ENCODE measurements at regions not wholly inside any gene's neighbourhood (a gene's known extent, or its start where the extent isn't known, plus 50 kb on each side); places are given as distances from the start of the nearest gene placed in this dataset.

DNA sequence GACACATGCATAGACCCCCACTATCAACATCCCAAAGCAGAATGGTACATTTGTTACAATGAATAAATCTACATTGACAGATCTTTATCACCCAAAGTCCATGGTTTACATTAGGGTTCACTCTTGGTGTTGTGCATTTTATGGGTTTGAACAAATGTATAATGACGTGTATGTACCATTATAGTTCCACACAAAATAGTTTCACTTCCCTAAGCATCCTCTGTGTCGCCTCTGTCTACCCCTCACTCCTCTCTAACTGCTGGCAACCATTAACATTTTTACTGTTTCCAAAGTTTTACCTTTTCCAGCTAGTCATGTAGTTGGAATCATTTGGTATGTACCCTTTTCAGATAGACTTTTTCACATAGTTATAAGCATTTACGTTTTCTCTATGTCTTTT, 69.5 kb upstream of the LMO3 start:
- no peaks in the 10 kb centered on the region for H3K4me1 ChIP-seq
- H3K9me3 ChIP-seq: no peaks in the 10 kb centered on the region
- intact Hi-C loops (cut with DNase I; ENCODE audit: low total_unique reads): no loop called here
- no peak for DNase-seq
- WGBS, 5 donors: 43 to 50% (median 46%) methylated on average over 2 to 3 of the region's 3 CpGs
- no peak overlapping the region for H3K4me3 ChIP-seq
- H3K27me3 ChIP-seq (replicated peaks in 1 of 7): no peaks in the 10 kb centered on the region
- H3K36me3 ChIP-seq: no peaks in the 10 kb centered on the region
- TF ChIP-seq POLR2AphosphoS5 (IDR thresholded peaks at IDR 0.05): no peak
- TF ChIP-seq, protein P1, sequence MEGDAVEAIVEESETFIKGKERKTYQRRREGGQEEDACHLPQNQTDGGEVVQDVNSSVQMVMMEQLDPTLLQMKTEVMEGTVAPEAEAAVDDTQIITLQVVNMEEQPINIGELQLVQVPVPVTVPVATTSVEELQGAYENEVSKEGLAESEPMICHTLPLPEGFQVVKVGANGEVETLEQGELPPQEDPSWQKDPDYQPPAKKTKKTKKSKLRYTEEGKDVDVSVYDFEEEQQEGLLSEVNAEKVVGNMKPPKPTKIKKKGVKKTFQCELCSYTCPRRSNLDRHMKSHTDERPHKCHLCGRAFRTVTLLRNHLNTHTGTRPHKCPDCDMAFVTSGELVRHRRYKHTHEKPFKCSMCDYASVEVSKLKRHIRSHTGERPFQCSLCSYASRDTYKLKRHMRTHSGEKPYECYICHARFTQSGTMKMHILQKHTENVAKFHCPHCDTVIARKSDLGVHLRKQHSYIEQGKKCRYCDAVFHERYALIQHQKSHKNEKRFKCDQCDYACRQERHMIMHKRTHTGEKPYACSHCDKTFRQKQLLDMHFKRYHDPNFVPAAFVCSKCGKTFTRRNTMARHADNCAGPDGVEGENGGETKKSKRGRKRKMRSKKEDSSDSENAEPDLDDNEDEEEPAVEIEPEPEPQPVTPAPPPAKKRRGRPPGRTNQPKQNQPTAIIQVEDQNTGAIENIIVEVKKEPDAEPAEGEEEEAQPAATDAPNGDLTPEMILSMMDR (IDR thresholded peaks at IDR 0.05 in 8 of 11, conservative IDR thresholded peaks at IDR 0.05 in 3 of 11): no peak
- H3K27ac ChIP-seq: no peak overlapping the region

DNA sequence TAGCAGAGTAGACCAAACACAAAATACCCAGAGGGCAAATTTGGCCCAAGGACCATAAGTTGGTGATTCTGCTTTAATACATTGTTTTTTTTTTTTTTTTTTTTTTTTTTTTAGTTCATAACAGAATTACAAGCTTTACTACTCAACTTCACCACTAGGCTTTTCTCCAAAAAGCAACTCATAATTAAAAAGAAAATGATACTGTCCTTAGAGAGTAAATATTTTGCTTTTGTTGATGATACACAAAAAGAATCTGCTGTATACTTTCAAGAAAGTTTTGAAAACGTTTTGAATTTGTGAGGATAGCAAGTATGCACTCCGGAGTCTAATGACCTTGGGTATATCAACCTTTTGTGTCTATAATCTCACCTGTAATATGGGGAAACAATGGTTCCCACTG, 68.9 kb upstream of the LMO3 start:
- DNase-seq: no peak
- Histone ChIP-seq H3K9me3 (no peaks in the 10 kb centered on the region), H3K4me1 (no peaks in the 10 kb centered on the region), H3K4me3 (no peak overlapping the region), H3K36me3 (no peaks in the 10 kb centered on the region), H3K27ac (no peak overlapping the region), H3K27me3 (replicated peaks in 1 of 7) (no peaks in the 10 kb centered on the region)
- 56 to 65% (median 59%) methylated on average over 2 of the region's 2 CpGs for WGBS, 5 donors
- intact Hi-C loops (cut with DNase I; ENCODE audit: low total_unique reads): no loop called here
- TF ChIP-seq, protein P1 (IDR thresholded peaks at IDR 0.05 in 8 of 11, conservative IDR thresholded peaks at IDR 0.05 in 3 of 11): no peak
- TF ChIP-seq POLR2AphosphoS5 (IDR thresholded peaks at IDR 0.05) (no peak), POLR2A (IDR thresholded peaks at IDR 0.05) (no peak)

DNA sequence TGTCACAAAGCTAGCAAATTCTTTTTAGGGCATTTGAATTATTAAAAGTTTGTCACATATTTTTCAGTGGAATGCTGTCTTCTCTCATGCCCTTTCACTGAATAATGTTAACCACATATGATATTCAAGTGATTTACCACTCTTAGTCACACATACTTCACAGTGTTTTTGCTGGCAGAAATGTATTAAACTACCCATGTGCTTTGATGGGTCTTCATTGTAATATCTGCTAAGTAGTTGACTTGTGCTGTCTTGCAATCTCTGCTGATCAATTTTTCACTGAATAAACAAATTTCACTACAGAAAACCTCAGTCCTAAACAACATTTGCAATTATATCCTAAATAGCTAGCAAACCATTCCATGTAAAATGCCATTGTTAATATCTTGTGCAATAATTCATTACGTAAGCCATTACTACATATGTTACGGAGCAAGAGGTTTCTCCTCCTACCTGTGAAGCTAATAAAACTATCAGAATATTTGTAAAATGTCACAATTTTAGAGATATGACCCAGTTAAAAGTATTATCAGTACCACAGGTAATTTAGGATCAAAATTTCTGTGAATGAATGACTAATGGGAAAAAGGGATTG, 64.6 kb upstream of the LMO3 start:
- intact Hi-C loops (cut with DNase I; ENCODE audit: low total_unique reads): no loop called here
- TF ChIP-seq POLR2AphosphoS5 (IDR thresholded peaks at IDR 0.05) (no peak), POLR2A (IDR thresholded peaks at IDR 0.05) (no peak)
- TF ChIP-seq, protein P1 (IDR thresholded peaks at IDR 0.05 in 8 of 11, conservative IDR thresholded peaks at IDR 0.05 in 3 of 11): no peak
- Histone ChIP-seq H3K4me1 (no peaks in the 10 kb centered on the region), H3K27ac (no peak overlapping the region), H3K4me3 (no peak overlapping the region), H3K9me3 (no peaks in the 10 kb centered on the region), H3K36me3 (no peaks in the 10 kb centered on the region), H3K27me3 (replicated peaks in 1 of 7) (no peaks in the 10 kb centered on the region)
- no peak for DNase-seq
- WGBS, 5 donors: 75 to 90% (median 88%) methylated on average over 2 of the region's 2 CpGs

DNA sequence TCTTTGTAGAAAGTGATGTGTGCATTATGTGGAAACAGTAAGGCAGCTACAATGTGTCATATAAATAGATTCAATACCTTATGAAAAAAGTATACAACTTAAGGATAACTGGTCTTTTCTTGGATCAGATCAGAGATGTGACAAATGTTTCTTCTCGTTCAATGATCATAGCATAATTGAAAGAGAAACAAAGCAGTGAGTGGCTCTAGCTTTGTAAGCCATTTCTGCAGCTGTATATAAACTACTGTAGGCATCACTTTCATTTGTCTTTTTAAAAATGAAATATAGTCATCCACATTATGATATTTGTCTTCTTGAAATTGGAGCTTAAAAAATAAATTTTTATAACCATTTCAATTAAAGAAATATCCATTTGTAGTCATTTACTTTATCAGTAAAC, 63.8 kb upstream of the LMO3 start:
- Histone ChIP-seq H3K27ac (no peak overlapping the region), H3K4me3 (no peak overlapping the region), H3K4me1 (no peaks in the 10 kb centered on the region), H3K27me3 (replicated peaks in 1 of 7) (no peaks in the 10 kb centered on the region), H3K9me3 (no peaks in the 10 kb centered on the region), H3K36me3 (no peaks in the 10 kb centered on the region)
- DNase-seq: no peak
- intact Hi-C loops (cut with DNase I; ENCODE audit: low total_unique reads): no loop called here
- WGBS, 5 donors: 37 to 55% (median 52%) methylated on average over 1 of the region's 1 CpG
- TF ChIP-seq POLR2AphosphoS5 (IDR thresholded peaks at IDR 0.05): no peak
- TF ChIP-seq, protein P1 (IDR thresholded peaks at IDR 0.05 in 8 of 11, conservative IDR thresholded peaks at IDR 0.05 in 3 of 11): no peak
- no peak for TF ChIP-seq POLR2A (IDR thresholded peaks at IDR 0.05)

Measured in spleen (tissue), 11 donors.